GM12864 (cell line): ENCODE measurements at regions not wholly inside any gene's neighbourhood (a gene's known extent, or its start where the extent isn't known, plus 50 kb on each side); places are given as distances from the start of the nearest gene placed in this dataset.

ENCODE experiments used
- DNase-seq: peaks from one replicate; pipeline ENCODE4 v3.0.0-alpha.2; 2011; ENCODE audit warnings: low read depth
- H3K4me3 ChIP-seq: 2 replicates; pipeline ENCODE4 v1.5.1; 2011; ENCODE audit warnings: mild to moderate bottlenecking, low read depth, low read length, control low read depth
- CTCF ChIP-seq: IDR thresholded peaks from 2 replicates; pipeline ENCODE4 v1.5.1; 2011; ENCODE audit warnings: low read depth, mild to moderate bottlenecking, moderate library complexity, low read length, control low read depth, inconsistent platforms; ENCODE audit errors: missing control alignments

GRCh38 chr2:2837746-2838547 lies 506.9 kb upstream of the MYT1L start:
- H3K4me3 ChIP-seq: no peak overlapping the region
- DNase-seq: no peak
- TF ChIP-seq CTCF: no peak

GRCh38 chr2:2836343-2837070 lies 505.4 kb upstream of the MYT1L start:
- TF ChIP-seq CTCF: no peak
- no peak overlapping the region for H3K4me3 ChIP-seq
- no peak for DNase-seq

- H3K4me3 ChIP-seq: no peak overlapping the region
- TF ChIP-seq CTCF: no peak
- no peak for DNase-seq
These were observed 503.6 kb upstream of the MYT1L start for GRCh38 chr2:2834516-2835254.

- no peak for TF ChIP-seq CTCF
- no peak overlapping the region for H3K4me3 ChIP-seq
- no peak for DNase-seq
These were observed 503.0 kb upstream of the MYT1L start for GRCh38 chr2:2834105-2834504.

DNA sequence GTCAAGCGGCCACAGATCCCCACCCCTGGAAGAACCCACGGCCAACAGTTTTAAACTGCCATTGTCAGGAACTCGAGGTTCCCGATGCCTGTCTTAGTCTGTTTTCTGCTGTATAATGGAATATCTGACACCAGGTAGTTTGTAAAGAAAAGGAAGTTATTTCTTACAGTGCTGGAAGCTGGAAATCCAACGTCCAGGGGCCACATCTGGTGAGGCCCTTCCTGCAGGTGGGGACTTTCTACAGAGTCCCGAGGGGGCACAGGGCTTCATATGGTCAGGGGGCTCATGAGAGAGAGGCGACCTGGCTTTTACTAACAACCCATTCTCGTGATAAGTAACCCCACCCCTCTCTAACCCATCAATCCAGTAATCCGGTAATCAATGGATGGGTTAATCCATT lies 501.6 kb upstream of the MYT1L start:
- no peak for TF ChIP-seq CTCF
- no peak overlapping the region for H3K4me3 ChIP-seq
- DNase-seq: no peak

DNA sequence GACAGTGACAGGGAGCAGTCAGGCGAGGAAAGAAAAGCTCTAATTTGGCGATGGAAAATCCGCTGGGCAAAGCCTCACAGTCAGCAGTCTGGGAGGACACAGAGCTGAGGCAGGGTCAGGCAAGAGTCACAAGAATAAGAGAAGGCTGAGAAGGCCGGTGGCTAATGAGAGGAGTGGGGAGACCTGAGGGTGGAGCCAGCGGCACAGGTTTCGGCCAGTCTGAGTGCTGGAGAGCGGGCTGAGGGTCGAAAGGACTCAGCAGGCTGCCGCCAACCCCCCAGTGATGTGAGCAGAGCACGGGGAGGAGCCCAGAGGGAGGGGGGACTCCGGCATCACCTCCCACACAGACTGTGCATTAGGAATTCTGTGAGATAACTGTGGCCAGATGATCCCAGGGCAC lies 500.6 kb upstream of the MYT1L start:
- no peak for DNase-seq
- no peak for TF ChIP-seq CTCF

More for the DNA sequence above, 500.6 kb upstream of the MYT1L start:
- H3K4me3 ChIP-seq: no peak overlapping the region
